Parathyroid adenoma (tissue), 2 donors: ENCODE measurements at regions not wholly inside any gene's neighbourhood (a gene's known extent, or its start where the extent isn't known, plus 50 kb on each side); places are given as distances from the start of the nearest gene placed in this dataset.

Source experiments
- H2AFZ ChIP-seq: fragments of 300-600 bp; sonication (generic); one replicate; pipeline ENCODE4 v1.7.0; 2017; ENCODE audit warnings: antibody characterized with exemption, mild to moderate bottlenecking
- H3K27ac ChIP-seq: fragments of 300-600 bp; sonication (generic); one replicate; pipeline ENCODE4 v1.7.0; 2017
- H3K27me3 ChIP-seq: fragments of 300-600 bp; sonication (generic); one replicate; pipeline ENCODE4 v1.7.0; 2017; ENCODE audit warnings: low read length; ENCODE audit not compliant: control insufficient read depth, insufficient read depth
- H3K36me3 ChIP-seq: fragments of 300-600 bp; sonication (generic); one replicate; pipeline ENCODE4 v1.7.0; 2017; ENCODE audit warnings: low read length; ENCODE audit not compliant: control insufficient read depth, insufficient read depth
- H3K4me1 ChIP-seq: fragments of 300-600 bp; sonication (generic); one replicate; pipeline ENCODE4 v1.7.0; 2017; ENCODE audit warnings: control low read depth
- H3K4me2 ChIP-seq: fragments of 300-600 bp; sonication (generic); one replicate; pipeline ENCODE4 v1.7.0; 2017; ENCODE audit warnings: low read length
- H3K4me3 ChIP-seq: fragments of 300-600 bp; sonication (generic); one replicate; pipeline ENCODE4 v1.7.0; 2017; ENCODE audit warnings: low read depth, low read length
- H3K79me2 ChIP-seq: fragments of 300-600 bp; sonication (generic); one replicate; pipeline ENCODE4 v1.7.0; 2017; ENCODE audit warnings: control low read depth
- H3K9ac ChIP-seq: fragments of 300-600 bp; sonication (generic); one replicate; pipeline ENCODE4 v1.7.0; 2017; ENCODE audit warnings: mild to moderate bottlenecking
- H3K9me3 ChIP-seq: fragments of 300-600 bp; sonication (generic); one replicate; pipeline ENCODE4 v1.7.0; 2017; ENCODE audit warnings: low read length; ENCODE audit not compliant: control insufficient read depth
- TF ChIP-seq, protein P1 (sequence below): fragments of 300-600 bp; sonication (generic); IDR thresholded peaks from one replicate; pipeline ENCODE4 v1.7.0; 2017; ENCODE audit warnings: antibody characterized with exemption, mild to moderate bottlenecking
- donor health status: primary hyperparathyroidism.

DNA sequence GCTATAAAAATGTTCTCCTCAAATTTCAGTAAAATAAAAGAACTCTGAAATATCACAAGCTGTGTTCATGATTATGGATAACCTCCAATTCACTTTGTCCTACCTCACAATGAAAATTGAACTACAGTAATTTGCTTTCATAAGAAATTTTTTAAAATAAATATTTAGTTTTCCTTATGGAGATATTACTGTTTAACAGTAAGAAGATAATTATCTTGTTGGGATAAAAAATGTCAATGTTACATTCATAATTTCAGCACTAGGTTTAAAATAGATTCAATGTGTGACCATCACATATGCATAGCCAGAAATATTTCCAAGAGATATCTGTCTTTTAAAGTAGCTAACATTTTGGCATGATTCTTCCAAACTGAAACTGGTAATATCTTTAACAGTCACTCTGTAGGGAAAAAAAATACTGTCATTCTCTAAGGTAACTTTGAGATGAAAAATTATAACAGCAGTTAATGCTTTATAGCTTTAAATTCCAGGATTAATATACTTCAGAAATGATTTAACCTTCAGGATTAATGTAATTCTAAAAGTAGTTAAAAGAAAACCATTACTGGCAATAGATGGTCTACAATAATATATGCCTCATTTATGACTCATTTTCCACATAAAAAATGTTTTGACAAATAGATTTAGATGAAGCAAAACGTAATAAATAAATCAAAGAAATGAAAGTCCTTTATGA, 91.3 kb downstream of the SPRY2 start:
- H3K4me1 ChIP-seq: no peaks in the 10 kb centered on the region
- no peak overlapping the region for H2AFZ ChIP-seq
- no peaks in the 10 kb centered on the region for H3K27me3 ChIP-seq
- no peak overlapping the region for H3K4me3 ChIP-seq
- H3K9ac ChIP-seq: no peak overlapping the region
- no peak overlapping the region for H3K27ac ChIP-seq
- TF ChIP-seq, protein P1, sequence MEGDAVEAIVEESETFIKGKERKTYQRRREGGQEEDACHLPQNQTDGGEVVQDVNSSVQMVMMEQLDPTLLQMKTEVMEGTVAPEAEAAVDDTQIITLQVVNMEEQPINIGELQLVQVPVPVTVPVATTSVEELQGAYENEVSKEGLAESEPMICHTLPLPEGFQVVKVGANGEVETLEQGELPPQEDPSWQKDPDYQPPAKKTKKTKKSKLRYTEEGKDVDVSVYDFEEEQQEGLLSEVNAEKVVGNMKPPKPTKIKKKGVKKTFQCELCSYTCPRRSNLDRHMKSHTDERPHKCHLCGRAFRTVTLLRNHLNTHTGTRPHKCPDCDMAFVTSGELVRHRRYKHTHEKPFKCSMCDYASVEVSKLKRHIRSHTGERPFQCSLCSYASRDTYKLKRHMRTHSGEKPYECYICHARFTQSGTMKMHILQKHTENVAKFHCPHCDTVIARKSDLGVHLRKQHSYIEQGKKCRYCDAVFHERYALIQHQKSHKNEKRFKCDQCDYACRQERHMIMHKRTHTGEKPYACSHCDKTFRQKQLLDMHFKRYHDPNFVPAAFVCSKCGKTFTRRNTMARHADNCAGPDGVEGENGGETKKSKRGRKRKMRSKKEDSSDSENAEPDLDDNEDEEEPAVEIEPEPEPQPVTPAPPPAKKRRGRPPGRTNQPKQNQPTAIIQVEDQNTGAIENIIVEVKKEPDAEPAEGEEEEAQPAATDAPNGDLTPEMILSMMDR: no peak
- H3K4me2 ChIP-seq: no peak overlapping the region
- H3K79me2 ChIP-seq: no peaks in the 10 kb centered on the region
- no peaks in the 10 kb centered on the region for H3K36me3 ChIP-seq
- H3K9me3 ChIP-seq: no peaks in the 10 kb centered on the region

GRCh38 chr13:80245162-80245733, 95.7 kb downstream of the SPRY2 start:
- H3K79me2 ChIP-seq: no peaks in the 10 kb centered on the region
- TF ChIP-seq, protein P1: no peak

GRCh38 chr13:80244574-80244973, 96.4 kb downstream of the SPRY2 start:
- Histone ChIP-seq H3K4me2 (no peak overlapping the region), H3K9me3 (no peaks in the 10 kb centered on the region), H3K4me3 (no peak overlapping the region), H3K9ac (no peak overlapping the region), H3K79me2 (no peaks in the 10 kb centered on the region), H3K27ac (no peak overlapping the region), H3K4me1 (no peaks in the 10 kb centered on the region), H2AFZ (no peak overlapping the region), H3K27me3 (no peaks in the 10 kb centered on the region), H3K36me3 (no peaks in the 10 kb centered on the region)
- TF ChIP-seq, protein P1: no peak

More at GRCh38 chr13:80245162-80245733, 95.7 kb downstream of the SPRY2 start:
- Histone ChIP-seq H3K27ac (no peak overlapping the region), H3K36me3 (no peaks in the 10 kb centered on the region), H3K4me2 (no peak overlapping the region), H3K9me3 (no peaks in the 10 kb centered on the region), H2AFZ (no peak overlapping the region), H3K27me3 (no peaks in the 10 kb centered on the region), H3K9ac (no peak overlapping the region), H3K4me3 (no peak overlapping the region), H3K4me1 (no peaks in the 10 kb centered on the region)

DNA sequence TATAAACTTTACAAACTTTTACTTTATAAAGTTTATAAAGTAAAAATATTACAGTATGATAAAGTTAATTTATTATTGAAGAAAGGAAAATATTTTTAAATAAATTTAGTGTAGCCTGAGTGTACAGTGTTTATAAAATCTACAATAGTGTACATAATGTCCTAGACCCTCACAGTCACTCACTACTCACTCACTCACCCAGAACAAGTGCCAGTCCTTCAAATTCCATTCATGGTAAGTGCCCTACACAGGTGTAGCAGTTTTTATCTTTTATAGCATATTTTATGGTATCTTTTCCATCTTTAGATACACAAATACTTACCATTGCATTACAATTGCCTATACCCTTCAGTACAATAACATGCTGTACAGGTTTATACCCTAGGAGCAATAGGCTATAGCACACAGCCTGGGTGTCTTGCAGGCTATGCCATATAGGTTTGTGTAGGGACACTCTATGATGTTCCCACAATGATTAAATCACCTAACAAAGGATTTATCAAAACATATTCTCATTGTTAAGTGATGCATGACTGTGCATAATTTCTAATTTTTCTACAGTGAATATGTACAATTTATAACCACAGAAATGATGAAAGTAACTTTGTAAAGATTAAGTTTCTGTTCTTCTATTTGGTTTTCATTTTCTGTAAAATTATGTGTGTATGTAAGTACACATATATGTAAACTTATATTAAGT, 98.0 kb downstream of the SPRY2 start:
- no peak overlapping the region for H3K27ac ChIP-seq
- no peak overlapping the region for H3K9ac ChIP-seq
- H3K4me1 ChIP-seq: no peaks in the 10 kb centered on the region
- no peaks in the 10 kb centered on the region for H3K9me3 ChIP-seq
- no peak overlapping the region for H3K4me2 ChIP-seq
- TF ChIP-seq, protein P1: no peak
- no peaks in the 10 kb centered on the region for H3K36me3 ChIP-seq
- H2AFZ ChIP-seq: no peak overlapping the region
- no peaks in the 10 kb centered on the region for H3K27me3 ChIP-seq
- no peaks in the 10 kb centered on the region for H3K79me2 ChIP-seq
- H3K4me3 ChIP-seq: no peak overlapping the region
